PFSK-1 (cell line): ENCODE measurements at regions not wholly inside any gene's neighbourhood (a gene's known extent, or its start where the extent isn't known, plus 50 kb on each side); places are given as distances from the start of the nearest gene placed in this dataset.

Source experiments
- POLR2AphosphoS5 ChIP-seq: IDR thresholded peaks from 2 replicates; pipeline ENCODE4 v1.6.1; 2012; ENCODE audit warnings: low read depth, mild to moderate bottlenecking, control low read depth, low read length, moderate library complexity
- SIN3A ChIP-seq: IDR thresholded peaks from 2 replicates; pipeline ENCODE4 v1.6.1; 2012; ENCODE audit warnings: mild to moderate bottlenecking, low read length, moderate library complexity, borderline replicate concordance; ENCODE audit not compliant: insufficient read depth
- TF ChIP-seq, protein P1 (sequence below), 2 experiments: IDR thresholded peaks; 2 replicates each; pipeline versions ENCODE4 v1.6.1 to v1.8.0; 2011 to 2012; ENCODE audit warnings: low read depth in 2 of 2, low read length in 2 of 2, control low read depth in 1 of 2, inconsistent platforms in 1 of 2, mild to moderate bottlenecking in 1 of 2, moderate library complexity in 1 of 2; ENCODE audit not compliant: insufficient read depth in 1 of 2

DNA sequence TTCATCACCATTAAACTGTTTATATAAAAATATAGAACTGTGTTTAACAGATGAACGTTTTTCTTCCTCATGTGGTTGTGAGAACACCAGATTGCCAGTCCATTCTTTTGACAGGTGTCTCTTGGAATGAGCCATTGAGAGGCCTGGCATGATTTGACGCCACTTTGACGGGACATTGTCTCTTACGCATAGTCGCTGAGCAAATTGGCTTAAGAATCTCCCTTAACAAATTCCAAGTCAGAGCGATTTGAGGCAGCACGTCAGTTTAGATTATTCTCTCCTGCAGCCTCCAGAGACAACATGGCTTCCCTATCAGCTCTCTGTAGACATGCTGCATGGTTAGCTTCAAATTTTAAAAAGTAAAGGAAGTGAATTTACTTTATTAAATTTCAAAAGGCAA is 510.7 kb upstream of the ACO1 start:
- TF ChIP-seq, protein P1, sequence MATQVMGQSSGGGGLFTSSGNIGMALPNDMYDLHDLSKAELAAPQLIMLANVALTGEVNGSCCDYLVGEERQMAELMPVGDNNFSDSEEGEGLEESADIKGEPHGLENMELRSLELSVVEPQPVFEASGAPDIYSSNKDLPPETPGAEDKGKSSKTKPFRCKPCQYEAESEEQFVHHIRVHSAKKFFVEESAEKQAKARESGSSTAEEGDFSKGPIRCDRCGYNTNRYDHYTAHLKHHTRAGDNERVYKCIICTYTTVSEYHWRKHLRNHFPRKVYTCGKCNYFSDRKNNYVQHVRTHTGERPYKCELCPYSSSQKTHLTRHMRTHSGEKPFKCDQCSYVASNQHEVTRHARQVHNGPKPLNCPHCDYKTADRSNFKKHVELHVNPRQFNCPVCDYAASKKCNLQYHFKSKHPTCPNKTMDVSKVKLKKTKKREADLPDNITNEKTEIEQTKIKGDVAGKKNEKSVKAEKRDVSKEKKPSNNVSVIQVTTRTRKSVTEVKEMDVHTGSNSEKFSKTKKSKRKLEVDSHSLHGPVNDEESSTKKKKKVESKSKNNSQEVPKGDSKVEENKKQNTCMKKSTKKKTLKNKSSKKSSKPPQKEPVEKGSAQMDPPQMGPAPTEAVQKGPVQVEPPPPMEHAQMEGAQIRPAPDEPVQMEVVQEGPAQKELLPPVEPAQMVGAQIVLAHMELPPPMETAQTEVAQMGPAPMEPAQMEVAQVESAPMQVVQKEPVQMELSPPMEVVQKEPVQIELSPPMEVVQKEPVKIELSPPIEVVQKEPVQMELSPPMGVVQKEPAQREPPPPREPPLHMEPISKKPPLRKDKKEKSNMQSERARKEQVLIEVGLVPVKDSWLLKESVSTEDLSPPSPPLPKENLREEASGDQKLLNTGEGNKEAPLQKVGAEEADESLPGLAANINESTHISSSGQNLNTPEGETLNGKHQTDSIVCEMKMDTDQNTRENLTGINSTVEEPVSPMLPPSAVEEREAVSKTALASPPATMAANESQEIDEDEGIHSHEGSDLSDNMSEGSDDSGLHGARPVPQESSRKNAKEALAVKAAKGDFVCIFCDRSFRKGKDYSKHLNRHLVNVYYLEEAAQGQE (IDR thresholded peaks at IDR 0.05; ENCODE audit: insufficient read depth in 1 of 2, low read depth in 2 of 2, low read length in 2 of 2), result no peak
- TF ChIP-seq POLR2AphosphoS5 (no peak), SIN3A (no peak)
